Upper lobe of right lung (tissue), 1 donor: ENCODE measurements at regions not wholly inside any gene's neighbourhood (a gene's known extent, or its start where the extent isn't known, plus 50 kb on each side); places are given as distances from the start of the nearest gene placed in this dataset.

Source experiments
- ATAC-seq: fragments of 200-7000 bp; cut with Tn5 transposase; one replicate; pipeline ENCODE4 v1.9.1; 2020; ENCODE audit warnings: mild to moderate bottlenecking, moderate library complexity
- DNase-seq: peaks from one replicate; pipeline ENCODE4 v3.0.0-alpha.2; 2020
- H3K27ac ChIP-seq: fragments of 200-600 bp; one replicate; pipeline ENCODE4 v1.8.0; 2022
- H3K27me3 ChIP-seq: fragments of 200-600 bp; one replicate; pipeline ENCODE4 v1.8.0; 2022; ENCODE audit warnings: mild to moderate bottlenecking
- H3K36me3 ChIP-seq: fragments of 200-600 bp; one replicate; pipeline ENCODE4 v1.8.0; 2022
- H3K4me1 ChIP-seq: fragments of 200-600 bp; one replicate; pipeline ENCODE4 v1.8.0; 2022
- H3K4me3 ChIP-seq: fragments of 200-600 bp; one replicate; pipeline ENCODE4 v1.8.0; 2022; ENCODE audit warnings: mild to moderate bottlenecking
- H3K9me3 ChIP-seq: fragments of 200-600 bp; one replicate; pipeline ENCODE4 v1.8.0; 2022
- intact Hi-C: fragments of 100-400 bp; cut with DNase I; formaldehyde crosslinking; loops from one replicate; pipeline ENCODE4 v1.11.0; 2022
- TF ChIP-seq, protein P1 (sequence below): fragments of 200-600 bp; IDR thresholded peaks from one replicate; pipeline ENCODE4 v1.8.0; 2022; ENCODE audit warnings: antibody characterized with exemption
- donor health status: DM: no; HTN: yes; CAD: no; lungs with severe emphysema.

DNA sequence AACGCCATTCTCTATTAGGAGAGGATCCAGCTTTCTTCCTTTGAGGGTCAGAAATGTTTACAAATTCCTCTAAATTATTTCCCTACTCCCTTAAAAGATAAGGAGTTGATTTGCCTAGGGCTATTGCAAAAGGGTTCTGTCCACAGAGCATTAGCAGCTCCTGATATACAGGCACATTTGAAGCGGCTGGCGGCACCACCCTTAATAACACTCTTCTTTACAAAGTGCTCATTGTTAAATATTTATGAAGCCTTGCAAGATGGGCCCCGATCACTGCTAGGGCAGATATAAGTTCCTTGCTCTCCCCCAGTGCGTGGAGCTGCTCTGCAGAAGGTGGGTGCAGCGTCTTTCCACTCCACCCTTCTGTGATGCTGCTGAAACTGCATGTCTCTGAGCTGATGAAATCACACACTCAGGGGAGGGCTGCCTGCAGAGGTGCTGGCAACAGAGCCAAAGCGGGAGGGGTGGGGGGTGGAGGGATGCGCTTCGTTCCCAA is 116.7 kb upstream of the NTM start:
- TF ChIP-seq, protein P1, sequence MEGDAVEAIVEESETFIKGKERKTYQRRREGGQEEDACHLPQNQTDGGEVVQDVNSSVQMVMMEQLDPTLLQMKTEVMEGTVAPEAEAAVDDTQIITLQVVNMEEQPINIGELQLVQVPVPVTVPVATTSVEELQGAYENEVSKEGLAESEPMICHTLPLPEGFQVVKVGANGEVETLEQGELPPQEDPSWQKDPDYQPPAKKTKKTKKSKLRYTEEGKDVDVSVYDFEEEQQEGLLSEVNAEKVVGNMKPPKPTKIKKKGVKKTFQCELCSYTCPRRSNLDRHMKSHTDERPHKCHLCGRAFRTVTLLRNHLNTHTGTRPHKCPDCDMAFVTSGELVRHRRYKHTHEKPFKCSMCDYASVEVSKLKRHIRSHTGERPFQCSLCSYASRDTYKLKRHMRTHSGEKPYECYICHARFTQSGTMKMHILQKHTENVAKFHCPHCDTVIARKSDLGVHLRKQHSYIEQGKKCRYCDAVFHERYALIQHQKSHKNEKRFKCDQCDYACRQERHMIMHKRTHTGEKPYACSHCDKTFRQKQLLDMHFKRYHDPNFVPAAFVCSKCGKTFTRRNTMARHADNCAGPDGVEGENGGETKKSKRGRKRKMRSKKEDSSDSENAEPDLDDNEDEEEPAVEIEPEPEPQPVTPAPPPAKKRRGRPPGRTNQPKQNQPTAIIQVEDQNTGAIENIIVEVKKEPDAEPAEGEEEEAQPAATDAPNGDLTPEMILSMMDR: no peak
- Histone ChIP-seq H3K9me3 (no peaks in the 10 kb centered on the region), H3K4me1 (no peaks in the 10 kb centered on the region), H3K27me3 (peaks cover 7% of the 10 kb centered on the region), H3K4me3 (no peak overlapping the region), H3K27ac (no peak overlapping the region), H3K36me3 (no peaks in the 10 kb centered on the region)
- DNase-seq (no peak), ATAC-seq (peak; percentile 25)
- intact Hi-C loops: no loop called here

DNA sequence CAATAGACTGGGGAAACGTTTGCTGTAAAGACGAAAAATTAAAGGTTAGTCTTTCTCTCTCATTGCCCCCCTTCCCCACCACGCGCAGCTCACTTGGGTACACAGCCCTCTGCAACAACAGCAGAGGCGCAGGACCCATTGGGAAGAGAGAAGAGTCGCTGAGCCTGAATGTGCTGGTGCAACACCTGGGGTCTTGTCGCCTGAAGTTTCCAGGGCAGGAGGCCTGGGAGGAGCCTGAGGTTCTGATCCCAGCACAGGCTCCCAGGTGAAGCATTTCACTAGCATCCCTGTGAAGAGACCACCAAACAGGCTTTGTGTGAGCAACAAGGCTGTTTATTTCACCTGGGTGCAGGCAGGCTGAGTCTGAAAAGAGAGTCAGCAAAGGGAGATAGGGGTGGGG is 116.2 kb upstream of the NTM start:
- no peak overlapping the region for H3K27ac ChIP-seq
- TF ChIP-seq, protein P1: no peak
- no peaks in the 10 kb centered on the region for H3K36me3 ChIP-seq
- ATAC-seq (no peak), DNase-seq (no peak)
- peaks cover 6% of the 10 kb centered on the region for H3K27me3 ChIP-seq
- no peaks in the 10 kb centered on the region for H3K4me1 ChIP-seq
- no peak overlapping the region for H3K4me3 ChIP-seq
- intact Hi-C loops: no loop called here
- no peaks in the 10 kb centered on the region for H3K9me3 ChIP-seq

GRCh38 chr11:131274233-131274632 is 96.2 kb upstream of the NTM start:
- DNase-seq: no peak
- Histone ChIP-seq H3K27me3 (no peaks in the 10 kb centered on the region), H3K9me3 (no peaks in the 10 kb centered on the region), H3K36me3 (no peaks in the 10 kb centered on the region), H3K4me3 (no peak overlapping the region), H3K27ac (no peak overlapping the region), H3K4me1 (no peaks in the 10 kb centered on the region)
- no peak for ATAC-seq
- intact Hi-C loops: no loop called here
- TF ChIP-seq, protein P1: no peak

GRCh38 chr11:131275580-131275979 is 94.8 kb upstream of the NTM start:
- Histone ChIP-seq H3K27me3 (no peaks in the 10 kb centered on the region), H3K4me3 (no peak overlapping the region), H3K36me3 (no peaks in the 10 kb centered on the region), H3K4me1 (no peaks in the 10 kb centered on the region), H3K27ac (no peak overlapping the region), H3K9me3 (no peaks in the 10 kb centered on the region)
- intact Hi-C loops: no loop called here
- TF ChIP-seq, protein P1: no peak
- ATAC-seq (no peak), DNase-seq (no peak)

- no peaks in the 10 kb centered on the region for H3K4me1 ChIP-seq
- intact Hi-C loops: no loop called here
- H3K4me3 ChIP-seq: no peak overlapping the region
- H3K27me3 ChIP-seq: no peaks in the 10 kb centered on the region
- H3K36me3 ChIP-seq: no peaks in the 10 kb centered on the region
- DNase-seq: no peak
- no peaks in the 10 kb centered on the region for H3K9me3 ChIP-seq
- TF ChIP-seq, protein P1: no peak
- no peak overlapping the region for H3K27ac ChIP-seq
- ATAC-seq: no peak
Observed at GRCh38 chr11:131278472-131278871, 91.9 kb upstream of the NTM start.
